Kidney capillary endothelial cell (primary cell): ENCODE measurements at regions not wholly inside any gene's neighbourhood (a gene's known extent, or its start where the extent isn't known, plus 50 kb on each side); places are given as distances from the start of the nearest gene placed in this dataset.
"Not testable (repeated sequence)": the region's sequence is repeated elsewhere in the genome, so short reads cannot be mapped to it uniquely, and the experiment has no call there.

Experiments used
- DNase-seq: peaks from one replicate; pipeline ENCODE4 v3.0.0-alpha.2; 2018; ENCODE audit warnings: low spot score

GRCh38 chr22:47315862-47316419 lies 553.5 kb downstream of the TBC1D22A start:
- no peak for DNase-seq

- no peak for DNase-seq
Measured at GRCh38 chr22:47310601-47311000, 548.2 kb downstream of the TBC1D22A start.

GRCh38 chr22:47309946-47310345 lies 547.5 kb downstream of the TBC1D22A start:
- no peak for DNase-seq

GRCh38 chr22:47309476-47309875 lies 547.0 kb downstream of the TBC1D22A start:
- no peak for DNase-seq

- DNase-seq: no peak
Measured at GRCh38 chr22:47308886-47309285, 546.4 kb downstream of the TBC1D22A start.

- no peak for DNase-seq
Measured at GRCh38 chr22:47307822-47308221, 545.4 kb downstream of the TBC1D22A start.

GRCh38 chr22:47307326-47307725 lies 544.9 kb downstream of the TBC1D22A start:
- DNase-seq: no peak

GRCh38 chr22:47304854-47305253 lies 542.4 kb downstream of the TBC1D22A start:
- no peak for DNase-seq

GRCh38 chr22:47304191-47304831 lies 541.9 kb downstream of the TBC1D22A start:
- no peak for DNase-seq

GRCh38 chr22:47303161-47303890 lies 540.9 kb downstream of the TBC1D22A start:
- DNase-seq: no peak

- DNase-seq: not testable (repeated sequence)
Measured at GRCh38 chr22:47302587-47302986, 540.1 kb downstream of the TBC1D22A start.

GRCh38 chr22:47301820-47302475 lies 539.5 kb downstream of the TBC1D22A start:
- DNase-seq: no peak

GRCh38 chr22:47300698-47301405 lies 538.4 kb downstream of the TBC1D22A start:
- no peak for DNase-seq

- no peak for DNase-seq
Measured at GRCh38 chr22:47299863-47300697, 537.6 kb downstream of the TBC1D22A start.

GRCh38 chr22:47299211-47299862 lies 536.9 kb downstream of the TBC1D22A start:
- no peak for DNase-seq

- DNase-seq: no peak
Measured at GRCh38 chr22:47298017-47298785, 535.8 kb downstream of the TBC1D22A start.

GRCh38 chr22:47297261-47298016 lies 535.0 kb downstream of the TBC1D22A start:
- no peak for DNase-seq

GRCh38 chr22:47296405-47297260 lies 534.2 kb downstream of the TBC1D22A start:
- no peak for DNase-seq
